HG03060 (cell line): ENCODE measurements at regions not wholly inside any gene's neighbourhood (a gene's known extent, or its start where the extent isn't known, plus 50 kb on each side); places are given as distances from the start of the nearest gene placed in this dataset.
"Not testable (repeated sequence)": the region's sequence is repeated elsewhere in the genome, so short reads cannot be mapped to it uniquely, and the experiment has no call there.

Experiments
- ATAC-seq: cut with Tn5 transposase; IDR thresholded peaks from one replicate; pipeline ENCODE4 v1.9.1; 2021; ENCODE audit warnings: low read depth, moderate number of reproducible peaks; ENCODE audit not compliant: unreplicated experiment

DNA sequence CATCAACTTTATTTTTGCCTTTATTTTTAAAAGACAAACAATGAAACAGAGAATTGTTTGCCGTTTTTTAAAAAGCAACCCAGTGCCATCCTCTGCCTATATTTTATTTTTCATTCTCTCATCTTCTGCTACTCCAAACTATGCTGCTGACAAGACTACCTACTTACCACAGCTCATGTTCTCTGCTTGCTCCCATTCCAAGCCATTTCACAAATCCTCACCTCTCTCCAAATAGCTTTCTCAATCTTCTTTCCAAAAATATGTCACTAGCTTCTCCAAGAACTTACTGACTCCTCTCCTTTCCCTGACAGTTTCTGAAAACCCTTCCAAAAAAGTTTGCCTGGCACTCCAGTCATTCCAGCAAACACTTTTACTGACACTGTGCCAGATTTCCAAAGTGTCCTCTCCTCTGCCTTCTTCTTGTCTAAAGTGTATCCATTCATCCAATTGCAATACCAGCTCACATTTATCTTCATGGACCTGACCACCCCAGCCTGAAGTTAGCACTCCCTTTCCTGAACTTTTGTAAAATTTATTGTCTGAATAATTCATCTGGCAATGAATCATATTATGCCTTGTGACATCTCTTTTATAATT lies 766.5 kb upstream of the B3GALT2 start:
- ATAC-seq, result no peak

DNA sequence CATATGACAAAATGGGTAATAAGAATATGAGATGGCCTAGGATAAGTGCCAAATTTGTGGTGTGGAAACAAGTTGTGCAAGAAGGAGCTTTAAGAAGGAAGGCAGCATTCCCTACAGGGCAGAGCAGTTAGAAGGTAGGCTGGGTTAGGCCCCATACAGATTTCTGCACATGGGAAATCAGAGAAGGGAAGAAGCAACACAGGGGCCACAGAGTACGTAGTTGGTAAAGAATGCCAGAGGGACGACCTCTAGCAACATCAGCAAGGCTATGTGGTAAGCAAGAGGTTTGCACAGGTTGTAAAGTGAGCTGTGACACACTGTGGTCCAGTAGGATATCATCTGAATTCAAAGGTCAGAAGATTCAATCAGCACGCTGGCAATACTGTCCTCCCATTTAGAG lies 765.6 kb upstream of the B3GALT2 start:
- no peak for ATAC-seq

DNA sequence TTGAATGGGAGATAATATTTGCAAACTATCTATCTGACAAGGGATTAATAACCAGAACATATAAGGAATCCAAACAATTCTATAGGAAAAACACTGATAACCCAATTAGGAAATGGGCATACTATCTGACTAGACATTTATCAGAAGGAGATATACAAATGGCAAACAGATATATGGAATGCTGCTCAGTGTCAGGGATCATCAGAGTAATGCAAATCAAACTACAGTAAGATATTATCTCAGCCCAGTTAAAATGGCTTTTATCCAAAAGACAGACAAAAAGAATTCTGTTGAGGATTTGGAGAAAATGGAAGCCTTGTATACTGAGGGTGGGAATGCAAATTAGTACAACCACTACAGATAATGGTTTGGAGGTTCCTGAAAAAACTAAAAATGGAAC lies 758.0 kb upstream of the B3GALT2 start:
- no peak for ATAC-seq

DNA sequence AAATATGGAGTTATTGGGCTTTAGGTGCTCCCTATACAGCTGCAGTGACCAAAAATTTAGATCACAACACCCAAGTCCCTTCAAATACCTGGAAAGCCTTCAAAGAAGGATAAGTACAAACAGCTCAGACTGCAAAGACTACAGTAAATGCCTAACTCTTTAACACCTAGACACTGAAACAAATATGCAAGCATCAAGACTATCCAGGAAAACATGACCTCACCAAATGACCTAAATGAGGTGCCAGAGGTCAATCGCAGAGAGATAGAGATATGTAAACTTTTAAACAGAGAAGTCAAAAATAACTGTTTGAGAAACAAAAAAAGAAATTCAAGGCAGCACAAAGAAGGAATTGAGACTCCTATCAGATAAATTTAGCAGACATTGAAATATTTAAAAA lies 753.8 kb upstream of the B3GALT2 start:
- no peak for ATAC-seq

DNA sequence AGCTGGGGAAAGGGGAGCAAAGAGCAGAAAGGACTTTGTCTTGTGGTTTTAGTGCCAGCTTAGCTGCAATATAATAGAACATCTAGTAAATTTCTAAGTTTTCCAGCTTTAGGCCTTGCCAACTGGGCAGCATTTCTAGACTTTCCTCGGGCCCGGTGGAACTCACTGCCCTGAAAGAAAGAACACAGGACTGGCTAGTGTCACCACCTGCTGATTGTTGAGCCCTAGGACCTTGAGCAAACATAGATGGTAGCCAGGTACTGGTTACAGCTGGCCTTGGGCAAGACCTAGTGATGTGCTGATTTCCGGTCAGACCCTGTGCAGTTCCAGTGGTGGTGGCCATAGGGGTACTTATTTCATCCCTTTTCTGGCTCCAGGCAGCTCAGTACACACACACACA lies 753.2 kb upstream of the B3GALT2 start:
- ATAC-seq, result no peak

DNA sequence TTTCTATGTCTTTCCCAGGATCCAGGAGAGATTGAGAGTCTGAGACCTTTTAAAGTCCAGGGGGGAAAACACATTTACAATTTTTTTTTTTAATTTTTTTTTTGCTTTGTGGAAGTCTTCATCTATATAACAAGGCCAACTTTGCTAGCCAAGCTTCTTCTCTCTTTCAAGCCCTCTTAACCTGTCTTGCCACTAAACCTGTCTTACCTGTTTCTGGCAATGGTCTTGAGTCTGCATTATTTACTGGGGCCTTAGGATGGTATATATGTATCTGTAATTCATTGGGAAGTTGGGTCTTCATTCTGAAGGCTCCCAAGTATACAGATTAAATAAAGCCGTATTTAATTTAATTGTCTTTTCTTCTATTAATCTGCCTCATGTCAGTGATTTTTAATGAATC lies 750.9 kb upstream of the B3GALT2 start:
- ATAC-seq, result no peak

DNA sequence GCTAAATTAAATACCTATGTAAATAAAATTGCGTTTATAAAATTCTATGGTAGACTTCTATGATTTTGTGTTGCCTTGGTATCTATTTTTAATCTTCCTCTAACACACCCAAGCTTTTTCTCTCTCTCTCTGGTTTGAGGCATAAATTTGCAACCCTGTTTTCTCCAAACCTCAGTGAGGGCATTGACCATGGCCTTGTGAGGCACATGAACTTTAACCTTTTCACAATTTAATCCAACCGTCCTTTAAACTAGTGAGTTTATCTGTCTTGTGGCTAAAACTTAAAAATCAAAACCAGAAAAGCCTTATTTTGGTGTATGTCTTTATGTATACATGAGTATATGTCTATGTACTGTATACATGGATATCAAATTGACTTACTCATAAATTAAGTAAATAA lies 746.6 kb upstream of the B3GALT2 start:
- ATAC-seq, result no peak

DNA sequence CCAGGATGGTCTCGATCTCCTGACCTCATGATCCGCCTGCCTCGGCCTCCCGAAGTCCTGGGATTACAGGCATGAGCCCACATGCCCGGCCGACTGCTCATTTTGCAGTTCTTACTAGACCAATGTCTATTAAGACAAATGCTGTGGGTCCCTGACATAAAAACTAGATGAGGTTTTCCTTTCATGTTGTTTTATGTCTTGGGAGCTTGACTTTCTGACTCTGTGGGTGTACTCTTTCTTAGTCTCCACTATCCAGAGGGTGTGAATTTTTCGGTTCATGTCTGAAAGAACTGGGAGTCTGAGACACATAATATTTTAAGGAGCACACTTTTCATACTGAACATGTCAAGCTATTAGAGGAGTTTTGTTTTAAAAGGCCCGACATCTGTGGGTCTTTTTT lies 744.9 kb upstream of the B3GALT2 start:
- no peak for ATAC-seq

DNA sequence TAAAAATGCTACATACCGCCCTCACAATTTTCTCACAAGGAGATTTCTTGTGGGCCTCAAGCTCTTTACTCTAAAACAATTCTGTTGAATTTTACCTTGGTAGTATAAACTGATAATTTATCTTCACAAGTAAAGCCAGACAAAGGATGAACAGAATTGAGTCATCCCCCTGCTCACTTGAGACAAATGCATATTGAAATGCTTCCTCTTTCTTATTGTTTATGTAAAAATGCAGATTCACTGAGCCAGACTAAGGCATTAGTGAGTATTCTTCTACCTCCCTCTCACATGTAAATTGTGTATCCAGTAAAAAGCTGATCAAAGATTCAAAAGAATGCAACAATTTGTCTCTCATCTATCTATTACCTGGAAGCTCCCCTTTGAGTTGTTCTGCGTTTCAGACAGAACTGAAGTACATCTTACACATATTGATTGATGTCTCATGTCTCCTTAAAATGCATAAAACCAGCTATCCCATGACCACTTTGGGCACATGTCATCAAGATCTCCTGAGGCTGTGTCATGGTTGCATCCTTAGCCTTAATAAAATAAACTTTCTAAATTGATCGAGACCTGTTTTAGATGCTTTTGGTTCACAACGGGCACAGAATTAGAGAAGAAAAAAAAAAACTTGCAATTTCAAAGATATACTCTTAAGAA lies 743.1 kb upstream of the B3GALT2 start:
- no peak for ATAC-seq

DNA sequence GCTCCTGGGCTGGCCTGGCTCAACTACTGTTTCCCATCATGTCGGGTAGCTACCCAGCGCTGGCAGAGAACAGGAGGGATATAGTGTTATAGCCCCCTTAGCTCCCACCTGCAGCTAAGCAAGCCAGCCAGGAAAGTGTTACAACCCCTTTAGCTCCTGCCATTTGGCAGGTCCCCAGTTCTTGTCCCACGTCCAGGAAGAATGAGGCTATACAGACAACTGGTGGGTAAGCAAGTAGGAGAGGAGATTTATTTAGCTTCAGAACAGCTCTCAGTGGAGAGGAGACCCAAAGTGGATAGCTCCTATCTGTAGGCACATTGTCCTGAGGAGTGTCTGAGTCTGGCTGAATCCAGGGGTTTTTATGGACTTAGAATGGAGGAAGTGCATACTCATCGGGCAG lies 741.1 kb upstream of the B3GALT2 start:
- ATAC-seq, result no peak

DNA sequence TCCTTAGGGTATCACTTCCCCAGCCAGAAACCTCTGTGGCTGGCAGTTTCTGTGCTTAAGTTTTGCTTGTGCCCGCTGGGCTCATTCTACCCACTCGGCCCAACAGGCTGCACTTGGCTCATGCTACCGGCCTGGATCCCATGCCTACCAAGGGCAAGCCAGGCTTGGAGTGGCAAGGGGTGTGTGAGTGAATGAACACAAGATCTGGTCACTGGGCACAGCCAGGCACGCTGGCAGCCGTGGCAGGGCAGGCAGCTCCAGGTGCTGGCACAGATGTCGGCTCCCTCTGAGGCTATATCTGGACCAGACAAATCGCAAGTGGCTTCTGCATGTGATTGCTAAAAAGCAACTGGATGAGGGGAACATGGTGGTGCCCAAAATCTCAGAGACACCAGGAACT lies 740.5 kb upstream of the B3GALT2 start:
- ATAC-seq, result no peak

DNA sequence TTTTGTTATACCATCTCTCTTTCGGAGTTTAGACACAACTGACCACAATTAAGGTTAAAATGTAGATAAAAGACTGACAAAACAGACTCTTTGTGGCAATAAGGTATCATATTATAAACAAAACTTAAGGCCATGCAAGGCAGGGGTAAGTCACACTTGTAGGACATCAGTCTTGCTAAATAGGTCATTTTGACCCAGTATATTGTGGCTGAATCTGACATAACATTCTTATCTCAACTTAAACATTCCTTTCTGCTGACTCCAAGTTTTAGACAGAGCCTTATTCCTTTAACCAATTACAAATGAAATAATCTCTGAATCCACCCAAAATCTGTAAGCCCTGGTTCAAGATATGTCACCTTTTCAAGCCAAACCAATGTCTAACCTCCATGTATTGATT lies 733.4 kb upstream of the B3GALT2 start:
- no peak for ATAC-seq

DNA sequence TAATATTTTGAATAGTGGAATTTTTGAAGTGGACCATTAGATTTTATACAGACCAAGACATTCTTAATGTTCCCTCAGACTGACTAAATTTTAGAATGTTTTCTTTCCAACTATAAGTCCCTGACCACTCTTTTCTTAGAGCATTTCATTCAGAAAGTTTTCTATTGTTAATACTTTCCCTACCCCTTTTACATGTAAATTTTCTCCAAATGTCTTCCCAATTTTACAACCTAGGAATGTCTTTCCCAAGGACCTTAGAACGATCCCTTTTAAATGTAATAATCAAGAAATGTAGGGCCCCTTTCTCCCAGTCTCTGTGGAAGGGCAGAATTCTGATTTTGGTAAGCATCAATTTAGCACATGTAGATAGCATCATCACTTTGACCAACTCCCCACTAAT lies 730.0 kb upstream of the B3GALT2 start:
- ATAC-seq, result no peak

DNA sequence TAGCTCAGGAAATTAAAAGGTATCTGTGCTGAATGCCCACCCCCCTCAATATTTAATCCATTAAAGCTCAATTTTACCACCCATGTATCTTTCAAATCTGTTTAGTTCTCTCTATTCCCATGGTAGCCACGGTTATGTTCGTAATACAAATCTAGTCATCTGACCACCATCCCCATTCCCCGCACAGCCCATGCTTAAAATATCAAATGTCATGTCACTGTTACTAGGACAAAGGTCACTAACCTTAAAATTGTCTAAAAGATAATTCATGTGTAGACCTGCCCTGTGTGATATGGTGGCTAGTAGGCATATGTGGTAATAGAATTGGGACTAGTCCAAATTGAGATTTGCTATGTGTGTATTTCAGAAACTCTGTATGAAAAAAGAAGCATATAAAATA lies 728.5 kb upstream of the B3GALT2 start:
- no peak for ATAC-seq

DNA sequence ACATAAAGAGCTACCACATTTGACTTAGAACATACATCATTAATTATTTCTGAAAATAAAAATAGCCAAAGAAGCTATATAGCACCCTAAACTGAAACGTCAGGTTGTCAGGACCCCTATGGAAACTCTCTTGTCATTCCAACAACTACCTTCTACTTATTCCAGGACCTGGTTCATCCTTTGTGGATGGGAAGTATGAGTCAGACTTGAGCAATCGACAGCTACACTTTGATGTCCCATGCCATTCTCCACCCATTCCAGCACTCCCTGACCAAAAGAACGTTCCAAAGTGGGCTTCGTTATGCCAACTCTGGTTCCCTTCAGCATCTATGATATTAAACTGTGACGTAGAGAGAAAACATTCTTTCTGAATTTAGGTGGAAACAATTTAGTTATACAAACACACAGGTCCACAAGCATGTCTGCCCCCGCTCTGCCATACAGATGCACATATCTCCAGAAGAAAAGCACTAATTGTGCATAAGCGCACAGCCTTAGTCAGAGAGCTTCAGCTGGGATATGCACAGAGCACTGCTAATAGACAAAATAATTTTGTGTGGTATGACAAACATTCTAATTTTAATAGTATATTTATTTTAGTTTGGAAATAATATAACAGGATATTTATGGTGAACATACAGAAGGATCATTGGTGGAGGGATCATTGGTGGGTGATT lies 723.1 kb upstream of the B3GALT2 start:
- no peak for ATAC-seq

DNA sequence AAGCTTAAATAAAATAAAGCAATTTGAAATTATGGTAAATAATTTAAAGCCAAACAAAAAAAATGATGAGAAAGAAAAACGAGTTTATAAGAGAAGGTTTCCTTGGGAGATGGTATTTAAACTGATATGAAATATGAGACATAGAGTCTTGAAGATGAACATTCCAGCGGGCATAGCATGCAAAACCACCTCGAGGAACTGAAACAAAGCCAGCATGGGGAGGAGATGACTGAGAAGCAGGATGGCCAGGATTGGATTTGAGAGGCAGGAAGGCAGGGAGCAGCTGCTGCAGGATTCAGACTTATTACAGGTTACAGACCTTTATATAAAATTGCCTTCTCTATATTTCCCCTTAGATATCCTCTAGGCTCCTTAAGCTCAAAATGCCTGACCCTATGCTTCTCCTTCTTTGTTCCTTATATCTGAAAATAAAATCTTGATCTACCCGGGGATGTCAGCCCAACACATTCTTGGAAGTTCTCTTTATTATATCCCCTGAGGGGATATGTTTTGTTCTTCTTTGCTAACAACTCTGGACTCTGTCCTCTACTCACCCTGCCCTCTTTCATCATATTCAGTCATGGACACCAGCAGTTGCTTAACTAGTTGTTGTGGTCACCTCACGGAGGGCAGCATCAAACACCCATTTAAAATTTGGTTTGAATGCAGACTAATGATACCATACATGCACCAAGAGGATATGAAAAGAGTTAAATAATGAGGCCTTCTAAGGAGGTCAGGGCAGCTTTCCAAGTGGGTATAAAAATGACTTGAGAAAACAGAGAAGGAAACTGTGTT lies 719.1 kb upstream of the B3GALT2 start:
- ATAC-seq, result no peak

DNA sequence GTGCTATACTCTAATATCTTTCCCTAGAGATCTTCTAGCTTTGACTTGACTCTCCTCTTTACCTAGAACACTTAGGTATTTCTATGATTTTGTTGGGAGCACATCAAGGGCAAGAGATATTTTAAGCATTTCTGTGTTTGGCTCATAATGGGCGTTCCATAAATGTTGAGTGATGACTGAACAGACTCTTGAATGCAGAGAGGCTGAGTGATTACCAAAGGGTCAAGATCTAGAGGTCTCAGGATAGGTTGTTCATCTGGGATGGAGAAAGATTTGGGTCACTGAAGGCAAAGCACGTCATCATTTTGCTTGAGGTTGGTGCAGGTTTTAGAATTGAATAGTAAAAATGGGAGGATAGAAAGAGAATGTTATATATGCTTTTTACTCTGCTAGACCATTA lies 705.4 kb upstream of the B3GALT2 start:
- no peak for ATAC-seq

DNA sequence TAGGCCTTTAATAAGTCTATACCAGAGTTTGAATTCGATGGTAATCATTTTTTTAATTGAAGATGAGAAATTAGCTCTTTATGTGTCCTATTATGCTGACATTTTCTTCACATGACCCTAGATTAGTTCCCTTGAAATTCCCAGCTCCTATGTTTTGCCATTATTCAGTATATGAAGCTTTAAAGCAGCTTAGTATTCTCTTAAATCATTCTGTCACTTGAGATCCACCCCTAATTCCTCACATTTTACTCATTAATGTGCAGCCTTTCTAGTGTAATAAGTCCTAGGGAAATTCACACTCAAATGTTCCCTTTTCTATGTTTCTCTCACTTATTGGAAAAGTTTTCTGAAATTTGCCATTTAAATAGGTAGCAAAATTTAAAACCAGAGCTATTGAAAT lies 704.5 kb upstream of the B3GALT2 start:
- ATAC-seq, result no peak

DNA sequence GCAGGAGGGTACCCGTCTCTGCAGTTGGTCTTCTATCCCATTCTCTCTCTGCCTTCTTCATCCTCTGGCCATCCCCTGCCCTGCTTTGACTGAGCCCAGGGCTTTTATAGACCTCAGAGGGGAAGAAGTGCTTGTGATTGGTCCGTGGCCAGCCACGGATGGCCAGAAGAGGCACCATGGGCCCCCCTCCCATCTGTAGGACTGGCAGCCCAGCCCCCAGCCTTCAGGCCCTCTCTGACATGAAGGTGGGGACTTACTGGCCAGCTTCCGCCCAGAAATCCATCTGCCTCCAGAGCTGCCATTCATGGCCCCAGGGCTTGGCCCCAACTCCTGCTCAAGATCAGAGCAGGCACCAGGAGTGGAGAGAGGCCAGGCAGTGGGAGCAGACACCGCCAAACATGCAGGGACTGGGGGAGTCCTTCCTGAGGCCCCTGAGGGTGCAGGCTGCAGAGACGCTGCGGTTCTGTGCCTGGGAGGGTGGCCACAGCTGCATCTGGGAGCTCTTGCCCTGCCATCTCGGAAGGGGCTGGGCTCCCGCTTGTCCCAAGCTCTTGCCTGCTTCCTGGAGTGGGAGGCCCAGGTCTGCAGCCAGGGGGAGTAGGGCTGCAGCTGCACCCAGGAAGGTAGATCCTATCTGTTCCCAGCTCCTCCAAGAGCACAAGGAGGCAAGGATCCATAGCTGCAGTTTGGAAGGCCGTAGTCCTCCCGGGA lies 698.6 kb upstream of the B3GALT2 start:
- ATAC-seq, result no peak

DNA sequence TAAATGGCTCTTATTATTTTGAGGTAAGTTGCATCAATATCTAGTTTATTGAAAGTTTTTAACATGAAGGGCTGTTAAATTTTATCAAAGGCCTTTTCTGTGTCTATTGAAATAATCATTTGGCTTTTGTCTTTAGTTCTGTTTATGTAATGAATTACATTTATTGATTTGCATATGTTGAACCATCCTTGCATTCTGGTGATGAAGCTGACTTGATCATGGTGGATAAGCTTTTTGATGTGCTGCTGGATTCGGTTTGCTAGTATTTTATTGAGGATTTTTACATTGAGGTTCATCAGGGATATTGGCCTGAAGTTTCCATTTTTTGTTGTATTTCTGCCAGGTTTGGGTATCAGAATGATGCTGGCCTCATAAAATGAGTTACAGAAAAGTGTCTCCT lies 691.5 kb upstream of the B3GALT2 start:
- ATAC-seq, result not testable (repeated sequence)

DNA sequence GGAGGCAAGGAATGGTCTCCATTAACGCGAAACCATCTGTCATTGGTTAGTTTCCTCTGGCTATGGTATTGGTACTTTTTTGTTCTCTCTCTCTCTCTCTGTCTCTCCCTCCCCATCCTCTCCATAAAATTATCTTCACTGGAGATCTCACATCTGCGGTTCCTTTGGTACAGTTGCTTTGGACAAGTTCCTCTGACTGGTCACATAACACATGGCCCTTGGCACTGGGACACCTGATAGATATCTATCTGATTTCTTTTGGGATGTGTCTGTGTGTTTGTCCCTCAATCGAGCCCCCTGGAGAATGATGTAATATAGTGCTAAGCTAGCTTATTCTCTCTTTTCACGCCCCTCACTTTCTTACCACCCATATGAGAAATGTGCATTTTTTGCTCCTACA lies 682.0 kb upstream of the B3GALT2 start:
- no peak for ATAC-seq
